Right kidney (tissue), 1 donor: ENCODE measurements at regions not wholly inside any gene's neighbourhood (a gene's known extent, or its start where the extent isn't known, plus 50 kb on each side); places are given as distances from the start of the nearest gene placed in this dataset.

Experiments
- DNase-seq: peaks from one replicate; pipeline ENCODE4 v3.0.0-alpha.2; 2016

GRCh38 chr4:104795264-104795939 is 300.7 kb upstream of the CXXC4 start:
- DNase-seq: no peak

GRCh38 chr4:104811727-104812126 is 317.0 kb upstream of the CXXC4 start:
- DNase-seq: no peak

GRCh38 chr4:104815665-104816064 is 321.0 kb upstream of the CXXC4 start:
- no peak for DNase-seq

GRCh38 chr4:104818579-104818978 is 323.9 kb upstream of the CXXC4 start:
- DNase-seq: no peak

GRCh38 chr4:104826171-104826570 is 320.5 kb upstream of the TET2 start:
- DNase-seq: no peak

GRCh38 chr4:104829761-104830160 is 316.9 kb upstream of the TET2 start:
- DNase-seq: no peak

- no peak for DNase-seq
Observed at GRCh38 chr4:104848597-104849225, 298.0 kb upstream of the TET2 start.

GRCh38 chr4:104859601-104860237 is 287.0 kb upstream of the TET2 start:
- peak; percentile 16 for DNase-seq

- DNase-seq: peak; percentile 51
Observed at GRCh38 chr4:104860238-104861123, 286.2 kb upstream of the TET2 start.

GRCh38 chr4:104866809-104867208 is 279.9 kb upstream of the TET2 start:
- no peak for DNase-seq

GRCh38 chr4:104868533-104868932 is 278.1 kb upstream of the TET2 start:
- DNase-seq: no peak

GRCh38 chr4:104868958-104869357 is 277.7 kb upstream of the TET2 start:
- DNase-seq: no peak

GRCh38 chr4:104869831-104870230 is 276.8 kb upstream of the TET2 start:
- DNase-seq: no peak

- no peak for DNase-seq
Observed at GRCh38 chr4:104870495-104871233, 276.0 kb upstream of the TET2 start.

GRCh38 chr4:104878936-104879335 is 267.7 kb upstream of the TET2 start:
- no peak for DNase-seq

- no peak for DNase-seq
Observed at GRCh38 chr4:104879367-104879766, 267.3 kb upstream of the TET2 start.

GRCh38 chr4:104879854-104880253 is 266.8 kb upstream of the TET2 start:
- no peak for DNase-seq

GRCh38 chr4:104881136-104881886 is 265.4 kb upstream of the TET2 start:
- no peak for DNase-seq

- no peak for DNase-seq
Observed at GRCh38 chr4:104890598-104891275, 255.9 kb upstream of the TET2 start.
